ENCODE measurements at regions not wholly inside any gene's neighbourhood (a gene's known extent, or its start where the extent isn't known, plus 50 kb on each side); places are given as distances from the start of the nearest gene placed in this dataset.

DNA sequence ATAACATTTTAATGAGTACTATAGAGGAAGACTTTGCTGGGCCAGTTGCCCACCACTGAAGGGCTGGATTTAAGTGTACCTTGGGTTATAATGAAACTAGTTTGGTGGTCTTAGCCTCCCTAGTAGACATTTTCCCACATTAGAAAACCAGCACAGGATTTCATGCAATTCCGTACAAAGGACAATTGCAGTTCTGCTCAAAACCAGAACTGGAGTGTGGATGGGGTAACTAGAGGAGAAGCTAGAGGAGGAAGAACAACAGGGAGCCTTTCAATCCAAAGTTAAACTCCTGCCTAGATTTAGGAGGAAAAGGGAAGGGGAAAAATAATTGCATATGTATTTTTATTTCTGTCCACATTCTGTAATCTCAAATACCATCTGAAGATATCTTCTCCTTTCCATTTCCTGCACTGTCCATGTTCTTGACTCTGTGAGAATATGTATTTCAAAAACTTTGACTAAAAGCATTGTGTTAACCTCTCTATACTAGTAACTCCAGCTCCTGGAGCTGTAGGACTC, 97.5 kb upstream of the SSBP2 start:
- H3K4me1 ChIP-seq (ENCODE audit: insufficient read depth, low read length, poor library complexity, severe bottlenecking) = peaks cover 30% of the 10 kb centered on the region
- no peaks in the 10 kb centered on the region for H3K9me3 ChIP-seq (ENCODE audit: low read length)
- no peaks in the 10 kb centered on the region for H3K79me2 ChIP-seq (ENCODE audit: insufficient read depth, low read depth, low read length)
- ChIA-PET POLR2A (interaction anchor here (0.9 to 6.0 kb wide), 2 partner anchors 10 to 98 kb away, joined by 3 to 81 read pairs; partner anchors contain the start of gene SSBP2), CTCF (ENCODE audit: unreplicated experiment) (no interaction called here)
- DNase-seq (ENCODE audit: low spot score) = no peak
- H3K4me2 ChIP-seq (ENCODE audit: low read length) = no peak overlapping the region
- no peak overlapping the region for H3K27ac ChIP-seq (ENCODE audit: low read depth, low read length, poor library complexity, severe bottlenecking)
- BruUV-seq (replicated peaks) = no TSS peak
- no peaks in the 10 kb centered on the region for H3K36me3 ChIP-seq (ENCODE audit: insufficient read depth, low read length)
- no peaks in the 10 kb centered on the region; the same call in 1 of the 2 replicates for H3K9me2 ChIP-seq (ENCODE audit: insufficient read depth, low read length)
- no peak overlapping the region for H2AFZ ChIP-seq (ENCODE audit: low read length)
- no peak overlapping the region for H3K4me3 ChIP-seq (ENCODE audit: low read depth, low read length, poor library complexity, severe bottlenecking)
- no peak for TF ChIP-seq EZH2phosphoT487 (IDR thresholded peaks at IDR 0.05; ENCODE audit: borderline replicate concordance, low read depth, low read length)
- TF ChIP-seq, protein P1, sequence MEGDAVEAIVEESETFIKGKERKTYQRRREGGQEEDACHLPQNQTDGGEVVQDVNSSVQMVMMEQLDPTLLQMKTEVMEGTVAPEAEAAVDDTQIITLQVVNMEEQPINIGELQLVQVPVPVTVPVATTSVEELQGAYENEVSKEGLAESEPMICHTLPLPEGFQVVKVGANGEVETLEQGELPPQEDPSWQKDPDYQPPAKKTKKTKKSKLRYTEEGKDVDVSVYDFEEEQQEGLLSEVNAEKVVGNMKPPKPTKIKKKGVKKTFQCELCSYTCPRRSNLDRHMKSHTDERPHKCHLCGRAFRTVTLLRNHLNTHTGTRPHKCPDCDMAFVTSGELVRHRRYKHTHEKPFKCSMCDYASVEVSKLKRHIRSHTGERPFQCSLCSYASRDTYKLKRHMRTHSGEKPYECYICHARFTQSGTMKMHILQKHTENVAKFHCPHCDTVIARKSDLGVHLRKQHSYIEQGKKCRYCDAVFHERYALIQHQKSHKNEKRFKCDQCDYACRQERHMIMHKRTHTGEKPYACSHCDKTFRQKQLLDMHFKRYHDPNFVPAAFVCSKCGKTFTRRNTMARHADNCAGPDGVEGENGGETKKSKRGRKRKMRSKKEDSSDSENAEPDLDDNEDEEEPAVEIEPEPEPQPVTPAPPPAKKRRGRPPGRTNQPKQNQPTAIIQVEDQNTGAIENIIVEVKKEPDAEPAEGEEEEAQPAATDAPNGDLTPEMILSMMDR (conservative IDR thresholded peaks at IDR 0.05; ENCODE audit: low read length) = no peak
- intact Hi-C loops (cut with micrococcal nuclease; ENCODE audit: unreplicated experiment) = no loop called here
- no peaks in the 10 kb centered on the region for H4K20me1 ChIP-seq (ENCODE audit: insufficient read depth, low read length)

DNA sequence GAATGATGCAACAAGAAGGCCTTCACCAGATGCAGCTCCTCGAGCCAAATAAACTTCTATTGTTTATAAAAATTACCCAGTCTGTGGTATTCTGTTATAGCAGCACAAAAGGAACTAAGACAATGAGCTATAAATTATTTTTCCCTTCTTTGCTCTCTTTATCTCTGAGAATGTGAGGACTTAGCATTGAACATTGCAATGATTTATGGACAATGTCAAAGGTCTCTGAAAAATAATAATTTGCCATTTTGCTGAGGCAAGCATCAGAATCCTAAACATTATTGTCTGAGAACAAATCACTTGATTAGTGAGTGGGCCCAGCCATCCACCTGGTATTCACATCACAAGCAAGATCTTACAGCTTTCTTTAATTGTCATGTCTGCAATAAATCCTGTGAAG, 95.4 kb upstream of the SSBP2 start:
- Histone ChIP-seq H2AFZ (ENCODE audit: low read length) (0 out of 2 replicates have a peak overlapping the region, but pooled peaks have one; percentile 7), H3K79me2 (ENCODE audit: insufficient read depth, low read depth, low read length) (no peaks in the 10 kb centered on the region), H3K36me3 (ENCODE audit: insufficient read depth, low read length) (no peaks in the 10 kb centered on the region), H3K9me2 (ENCODE audit: insufficient read depth, low read length) (no peaks in the 10 kb centered on the region; the same call in 1 of the 2 replicates), H3K4me3 (ENCODE audit: low read depth, low read length, poor library complexity, severe bottlenecking) (no peak overlapping the region), H3K4me2 (ENCODE audit: low read length) (no peak overlapping the region), H3K27ac (ENCODE audit: low read depth, low read length, poor library complexity, severe bottlenecking) (no peak overlapping the region), H3K9me3 (ENCODE audit: low read length) (no peaks in the 10 kb centered on the region), H3K4me1 (ENCODE audit: insufficient read depth, low read length, poor library complexity, severe bottlenecking) (peaks cover 21% of the 10 kb centered on the region), H4K20me1 (ENCODE audit: insufficient read depth, low read length) (no peaks in the 10 kb centered on the region)
- DNase-seq (ENCODE audit: low spot score) = no peak
- TF ChIP-seq EZH2phosphoT487 (IDR thresholded peaks at IDR 0.05; ENCODE audit: borderline replicate concordance, low read depth, low read length) = no peak
- TF ChIP-seq, protein P1 (conservative IDR thresholded peaks at IDR 0.05; ENCODE audit: low read length) = no peak
- BruUV-seq (replicated peaks) = no TSS peak
- intact Hi-C loops (cut with micrococcal nuclease; ENCODE audit: unreplicated experiment) = no loop called here
- ChIA-PET CTCF (ENCODE audit: unreplicated experiment) (no interaction called here), POLR2A (interaction anchor here (0.7 kb wide), 1 partner anchor 407 kb away, joined by 3 read pairs; no protein-coding TSS in a partner anchor)

GRCh38 chr5:81843845-81844244, 92.9 kb upstream of the SSBP2 start:
- ChIA-PET CTCF (ENCODE audit: unreplicated experiment) (no interaction called here), POLR2A (interaction anchor here (1.0 to 1.1 kb wide), 4 partner anchors 7 to 408 kb away, joined by 3 to 4 read pairs (median 4); no protein-coding TSS in a partner anchor)
- intact Hi-C loops (cut with micrococcal nuclease; ENCODE audit: unreplicated experiment) = no loop called here
- BruUV-seq (replicated peaks) = no TSS peak
- no peak overlapping the region for H2AFZ ChIP-seq (ENCODE audit: low read length)
- H3K4me2 ChIP-seq (ENCODE audit: low read length) = no peak overlapping the region
- DNase-seq (ENCODE audit: low spot score) = no peak
- no peaks in the 10 kb centered on the region; the same call in 1 of the 2 replicates for H3K9me2 ChIP-seq (ENCODE audit: insufficient read depth, low read length)
- H3K27ac ChIP-seq (ENCODE audit: low read depth, low read length, poor library complexity, severe bottlenecking) = no peak overlapping the region
- no peaks in the 10 kb centered on the region for H3K9me3 ChIP-seq (ENCODE audit: low read length)
- no peaks in the 10 kb centered on the region for H3K79me2 ChIP-seq (ENCODE audit: insufficient read depth, low read depth, low read length)
- no peaks in the 10 kb centered on the region for H4K20me1 ChIP-seq (ENCODE audit: insufficient read depth, low read length)
- TF ChIP-seq EZH2phosphoT487 (IDR thresholded peaks at IDR 0.05; ENCODE audit: borderline replicate concordance, low read depth, low read length) = no peak
- TF ChIP-seq, protein P1 (conservative IDR thresholded peaks at IDR 0.05; ENCODE audit: low read length) = no peak
- H3K36me3 ChIP-seq (ENCODE audit: insufficient read depth, low read length) = no peaks in the 10 kb centered on the region
- no peak overlapping the region for H3K4me3 ChIP-seq (ENCODE audit: low read depth, low read length, poor library complexity, severe bottlenecking)
- H3K4me1 ChIP-seq (ENCODE audit: insufficient read depth, low read length, poor library complexity, severe bottlenecking) = no peaks in the 10 kb centered on the region
